ENCODE measurements at regions not wholly inside any gene's neighbourhood (a gene's known extent, or its start where the extent isn't known, plus 50 kb on each side); places are given as distances from the start of the nearest gene placed in this dataset.

GRCh38 chr3:22966349-22966748 is 236.8 kb upstream of the UBE2E2 start:
- Mint-ChIP-seq H3K27ac (ENCODE audit: unreplicated experiment) (no peak overlapping the region), H3K9me3 (ENCODE audit: low read depth, unreplicated experiment) (no peaks in the 10 kb centered on the region), H3K4me3 (ENCODE audit: low read depth, unreplicated experiment) (no peak overlapping the region), H3K36me3 (ENCODE audit: insufficient read depth, unreplicated experiment) (no peaks in the 10 kb centered on the region), H3K4me1 (ENCODE audit: low read depth, unreplicated experiment) (no peaks in the 10 kb centered on the region), H3K27me3 (ENCODE audit: unreplicated experiment) (peaks cover 95% of the 10 kb centered on the region)
- intact Hi-C loops (cut with micrococcal nuclease; ENCODE audit: unreplicated experiment): no loop called here
- no TSS peak for BruUV-seq (replicated peaks)
- CTCF ChIA-PET: no interaction called here
- DNase-seq: no peak
- no peak for TF ChIP-seq CTCF (IDR thresholded peaks at IDR 0.05; ENCODE audit: unreplicated experiment)

- no peaks in the 10 kb centered on the region for H3K36me3 Mint-ChIP-seq (ENCODE audit: insufficient read depth, unreplicated experiment)
- intact Hi-C loops (cut with micrococcal nuclease; ENCODE audit: unreplicated experiment): no loop called here
- TF ChIP-seq CTCF (IDR thresholded peaks at IDR 0.05; ENCODE audit: unreplicated experiment): no peak
- H3K4me3 Mint-ChIP-seq (ENCODE audit: low read depth, unreplicated experiment): no peak overlapping the region
- no TSS peak for BruUV-seq (replicated peaks)
- no peaks in the 10 kb centered on the region for H3K4me1 Mint-ChIP-seq (ENCODE audit: low read depth, unreplicated experiment)
- H3K27me3 Mint-ChIP-seq (ENCODE audit: unreplicated experiment): peaks cover 91% of the 10 kb centered on the region
- H3K9me3 Mint-ChIP-seq (ENCODE audit: low read depth, unreplicated experiment): no peaks in the 10 kb centered on the region
- CTCF ChIA-PET: no interaction called here
- no peak overlapping the region for H3K27ac Mint-ChIP-seq (ENCODE audit: unreplicated experiment)
- DNase-seq: no peak
These were observed 233.9 kb upstream of the UBE2E2 start for GRCh38 chr3:22969276-22969675.

- Mint-ChIP-seq H3K27ac (ENCODE audit: unreplicated experiment) (no peak overlapping the region), H3K4me3 (ENCODE audit: low read depth, unreplicated experiment) (no peak overlapping the region), H3K4me1 (ENCODE audit: low read depth, unreplicated experiment) (no peaks in the 10 kb centered on the region), H3K27me3 (ENCODE audit: unreplicated experiment) (peaks cover 79% of the 10 kb centered on the region), H3K9me3 (ENCODE audit: low read depth, unreplicated experiment) (no peaks in the 10 kb centered on the region), H3K36me3 (ENCODE audit: insufficient read depth, unreplicated experiment) (no peaks in the 10 kb centered on the region)
- no peak for DNase-seq
- TF ChIP-seq CTCF (IDR thresholded peaks at IDR 0.05; ENCODE audit: unreplicated experiment): no peak
- intact Hi-C loops (cut with micrococcal nuclease; ENCODE audit: unreplicated experiment): no loop called here
- CTCF ChIA-PET: interaction anchor here (1.3 kb wide), 1 partner anchor 10 kb away, joined by 3 read pairs; no protein-coding TSS in a partner anchor
- no TSS peak for BruUV-seq (replicated peaks)
These were observed 231.6 kb upstream of the UBE2E2 start for GRCh38 chr3:22971497-22971896.

GRCh38 chr3:22977042-22977441 is 226.1 kb upstream of the UBE2E2 start:
- intact Hi-C loops (cut with micrococcal nuclease; ENCODE audit: unreplicated experiment): no loop called here
- no peaks in the 10 kb centered on the region for H3K4me1 Mint-ChIP-seq (ENCODE audit: low read depth, unreplicated experiment)
- H3K27ac Mint-ChIP-seq (ENCODE audit: unreplicated experiment): no peak overlapping the region
- no TSS peak for BruUV-seq (replicated peaks)
- H3K4me3 Mint-ChIP-seq (ENCODE audit: low read depth, unreplicated experiment): no peak overlapping the region
- peaks cover 24% of the 10 kb centered on the region for H3K27me3 Mint-ChIP-seq (ENCODE audit: unreplicated experiment)
- no peak for DNase-seq
- H3K9me3 Mint-ChIP-seq (ENCODE audit: low read depth, unreplicated experiment): no peaks in the 10 kb centered on the region
- no peaks in the 10 kb centered on the region for H3K36me3 Mint-ChIP-seq (ENCODE audit: insufficient read depth, unreplicated experiment)
- CTCF ChIA-PET: no interaction called here
- no peak for TF ChIP-seq CTCF (IDR thresholded peaks at IDR 0.05; ENCODE audit: unreplicated experiment)

Data from Calu3 (cell line).